GM23338 (cell line): ENCODE measurements at regions not wholly inside any gene's neighbourhood (a gene's known extent, or its start where the extent isn't known, plus 50 kb on each side); places are given as distances from the start of the nearest gene placed in this dataset.

Experiments
- CREB1 ChIP-seq: fragments of 250-450 bp; sonication (Bioruptor Pico); IDR thresholded peaks from 2 replicates; pipeline ENCODE4 v1.5.0; 2020; ENCODE audit warnings: low read depth, mild to moderate bottlenecking, moderate library complexity
- EZH2 ChIP-seq: fragments of 200-600 bp; sonication (generic); IDR thresholded peaks from one replicate; pipeline ENCODE4 v1.8.0; 2017; ENCODE audit warnings: antibody characterized with exemption, mild to moderate bottlenecking, low read depth; ENCODE audit not compliant: unreplicated experiment
- NANOG ChIP-seq: IDR thresholded peaks from 2 replicates; pipeline ENCODE4 v1.6.1; 2016; ENCODE audit warnings: antibody characterized with exemption, borderline replicate concordance
- POLR2AphosphoS5 ChIP-seq: IDR thresholded peaks from 2 replicates; pipeline ENCODE4 v1.6.1; 2016; ENCODE audit warnings: antibody characterized with exemption, low read depth
- REST ChIP-seq: IDR thresholded peaks from one replicate; pipeline ENCODE4 v1.6.1; 2018; ENCODE audit warnings: antibody characterized with exemption; ENCODE audit not compliant: unreplicated experiment
- ZNF331 ChIP-seq: fragments of 250-450 bp; sonication (Bioruptor Pico); IDR thresholded peaks from 2 replicates; pipeline ENCODE4 v1.5.0; 2020; ENCODE audit warnings: low read depth, mild to moderate bottlenecking, moderate library complexity
- TF ChIP-seq, protein P1 (sequence below): fragments of 250-450 bp; sonication (Bioruptor Pico); IDR thresholded peaks from 2 replicates; pipeline ENCODE4 v1.5.0; 2020; ENCODE audit warnings: mild to moderate bottlenecking, moderate library complexity
- TF ChIP-seq, protein P2 (sequence below), 2 experiments: fragments of 200-600 bp in 1 of 2; sonication (generic) in 1 of 2; conservative IDR thresholded peaks; 2 replicates each; pipeline versions ENCODE4 v1.5.1 to v1.6.1; 2016 to 2017; ENCODE audit warnings: antibody characterized with exemption in 2 of 2, low read depth in 2 of 2, mild to moderate bottlenecking in 2 of 2, moderate library complexity in 1 of 2

DNA sequence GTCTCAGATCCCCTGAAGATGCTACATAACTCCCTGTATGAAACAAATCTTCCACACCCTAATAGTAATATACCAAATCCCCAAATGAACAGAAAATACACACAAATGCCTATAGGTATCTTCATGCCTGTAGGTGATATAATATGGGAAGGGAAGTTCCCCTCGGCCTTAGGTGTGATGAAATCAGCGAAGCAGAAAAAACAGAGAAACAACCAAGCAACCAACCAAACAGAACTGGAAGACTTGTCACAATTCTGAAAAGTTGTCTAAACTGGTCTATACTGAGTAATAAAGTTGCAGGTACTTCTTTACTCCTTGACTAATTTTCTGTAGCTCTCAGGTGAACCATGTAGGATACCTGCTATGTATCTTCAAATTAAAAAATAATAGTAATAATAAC lies 82.2 kb upstream of the SATB1 start (continued):
- TF ChIP-seq, protein P1, sequence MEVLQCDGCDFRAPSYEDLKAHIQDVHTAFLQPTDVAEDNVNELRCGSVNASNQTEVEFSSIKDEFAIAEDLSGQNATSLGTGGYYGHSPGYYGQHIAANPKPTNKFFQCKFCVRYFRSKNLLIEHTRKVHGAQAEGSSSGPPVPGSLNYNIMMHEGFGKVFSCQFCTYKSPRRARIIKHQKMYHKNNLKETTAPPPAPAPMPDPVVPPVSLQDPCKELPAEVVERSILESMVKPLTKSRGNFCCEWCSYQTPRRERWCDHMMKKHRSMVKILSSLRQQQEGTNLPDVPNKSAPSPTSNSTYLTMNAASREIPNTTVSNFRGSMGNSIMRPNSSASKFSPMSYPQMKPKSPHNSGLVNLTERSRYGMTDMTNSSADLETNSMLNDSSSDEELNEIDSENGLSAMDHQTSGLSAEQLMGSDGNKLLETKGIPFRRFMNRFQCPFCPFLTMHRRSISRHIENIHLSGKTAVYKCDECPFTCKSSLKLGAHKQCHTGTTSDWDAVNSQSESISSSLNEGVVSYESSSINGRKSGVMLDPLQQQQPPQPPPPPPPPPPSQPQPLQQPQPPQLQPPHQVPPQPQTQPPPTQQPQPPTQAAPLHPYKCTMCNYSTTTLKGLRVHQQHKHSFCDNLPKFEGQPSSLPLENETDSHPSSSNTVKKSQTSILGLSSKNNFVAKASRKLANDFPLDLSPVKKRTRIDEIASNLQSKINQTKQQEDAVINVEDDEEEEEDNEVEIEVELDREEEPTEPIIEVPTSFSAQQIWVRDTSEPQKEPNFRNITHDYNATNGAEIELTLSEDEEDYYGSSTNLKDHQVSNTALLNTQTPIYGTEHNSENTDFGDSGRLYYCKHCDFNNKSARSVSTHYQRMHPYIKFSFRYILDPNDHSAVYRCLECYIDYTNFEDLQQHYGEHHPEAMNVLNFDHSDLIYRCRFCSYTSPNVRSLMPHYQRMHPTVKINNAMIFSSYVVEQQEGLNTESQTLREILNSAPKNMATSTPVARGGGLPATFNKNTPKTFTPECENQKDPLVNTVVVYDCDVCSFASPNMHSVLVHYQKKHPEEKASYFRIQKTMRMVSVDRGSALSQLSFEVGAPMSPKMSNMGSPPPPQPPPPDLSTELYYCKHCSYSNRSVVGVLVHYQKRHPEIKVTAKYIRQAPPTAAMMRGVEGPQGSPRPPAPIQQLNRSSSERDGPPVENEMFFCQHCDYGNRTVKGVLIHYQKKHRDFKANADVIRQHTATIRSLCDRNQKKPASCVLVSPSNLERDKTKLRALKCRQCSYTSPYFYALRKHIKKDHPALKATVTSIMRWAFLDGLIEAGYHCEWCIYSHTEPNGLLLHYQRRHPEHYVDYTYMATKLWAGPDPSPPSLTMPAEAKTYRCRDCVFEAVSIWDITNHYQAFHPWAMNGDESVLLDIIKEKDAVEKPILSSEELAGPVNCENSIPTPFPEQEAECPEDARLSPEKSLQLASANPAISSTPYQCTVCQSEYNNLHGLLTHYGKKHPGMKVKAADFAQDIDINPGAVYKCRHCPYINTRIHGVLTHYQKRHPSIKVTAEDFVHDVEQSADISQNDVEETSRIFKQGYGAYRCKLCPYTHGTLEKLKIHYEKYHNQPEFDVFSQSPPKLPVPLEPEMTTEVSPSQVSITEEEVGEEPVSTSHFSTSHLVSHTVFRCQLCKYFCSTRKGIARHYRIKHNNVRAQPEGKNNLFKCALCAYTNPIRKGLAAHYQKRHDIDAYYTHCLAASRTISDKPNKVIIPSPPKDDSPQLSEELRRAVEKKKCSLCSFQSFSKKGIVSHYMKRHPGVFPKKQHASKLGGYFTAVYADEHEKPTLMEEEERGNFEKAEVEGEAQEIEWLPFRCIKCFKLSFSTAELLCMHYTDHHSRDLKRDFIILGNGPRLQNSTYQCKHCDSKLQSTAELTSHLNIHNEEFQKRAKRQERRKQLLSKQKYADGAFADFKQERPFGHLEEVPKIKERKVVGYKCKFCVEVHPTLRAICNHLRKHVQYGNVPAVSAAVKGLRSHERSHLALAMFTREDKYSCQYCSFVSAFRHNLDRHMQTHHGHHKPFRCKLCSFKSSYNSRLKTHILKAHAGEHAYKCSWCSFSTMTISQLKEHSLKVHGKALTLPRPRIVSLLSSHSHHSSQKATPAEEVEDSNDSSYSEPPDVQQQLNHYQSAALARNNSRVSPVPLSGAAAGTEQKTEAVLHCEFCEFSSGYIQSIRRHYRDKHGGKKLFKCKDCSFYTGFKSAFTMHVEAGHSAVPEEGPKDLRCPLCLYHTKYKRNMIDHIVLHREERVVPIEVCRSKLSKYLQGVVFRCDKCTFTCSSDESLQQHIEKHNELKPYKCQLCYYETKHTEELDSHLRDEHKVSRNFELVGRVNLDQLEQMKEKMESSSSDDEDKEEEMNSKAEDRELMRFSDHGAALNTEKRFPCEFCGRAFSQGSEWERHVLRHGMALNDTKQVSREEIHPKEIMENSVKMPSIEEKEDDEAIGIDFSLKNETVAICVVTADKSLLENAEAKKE (CRISPR knock-in tag), result no peak
- TF ChIP-seq EZH2 (no peak), ZNF331 (CRISPR knock-in tag) (no peak), POLR2AphosphoS5 (no peak), REST (no peak), CREB1 (CRISPR knock-in tag) (no peak), NANOG (no peak)
- TF ChIP-seq, protein P2, sequence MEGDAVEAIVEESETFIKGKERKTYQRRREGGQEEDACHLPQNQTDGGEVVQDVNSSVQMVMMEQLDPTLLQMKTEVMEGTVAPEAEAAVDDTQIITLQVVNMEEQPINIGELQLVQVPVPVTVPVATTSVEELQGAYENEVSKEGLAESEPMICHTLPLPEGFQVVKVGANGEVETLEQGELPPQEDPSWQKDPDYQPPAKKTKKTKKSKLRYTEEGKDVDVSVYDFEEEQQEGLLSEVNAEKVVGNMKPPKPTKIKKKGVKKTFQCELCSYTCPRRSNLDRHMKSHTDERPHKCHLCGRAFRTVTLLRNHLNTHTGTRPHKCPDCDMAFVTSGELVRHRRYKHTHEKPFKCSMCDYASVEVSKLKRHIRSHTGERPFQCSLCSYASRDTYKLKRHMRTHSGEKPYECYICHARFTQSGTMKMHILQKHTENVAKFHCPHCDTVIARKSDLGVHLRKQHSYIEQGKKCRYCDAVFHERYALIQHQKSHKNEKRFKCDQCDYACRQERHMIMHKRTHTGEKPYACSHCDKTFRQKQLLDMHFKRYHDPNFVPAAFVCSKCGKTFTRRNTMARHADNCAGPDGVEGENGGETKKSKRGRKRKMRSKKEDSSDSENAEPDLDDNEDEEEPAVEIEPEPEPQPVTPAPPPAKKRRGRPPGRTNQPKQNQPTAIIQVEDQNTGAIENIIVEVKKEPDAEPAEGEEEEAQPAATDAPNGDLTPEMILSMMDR (conservative IDR thresholded peaks at IDR 0.05; ENCODE audit: low read depth in 2 of 2), result no peak
